ENCODE measurements at regions not wholly inside any gene's neighbourhood (a gene's known extent, or its start where the extent isn't known, plus 50 kb on each side); places are given as distances from the start of the nearest gene placed in this dataset.
A peak's percentile ranks its signal among the peaks of the same experiment; 100 is the strongest.

GRCh38 chr12:43169115-43169681 lies 382.8 kb downstream of the ADAMTS20 start:
- CTCF ChIA-PET = interaction anchor here (0.7 kb wide), 1 partner anchor 730 kb away, joined by 4 read pairs; no protein-coding TSS in a partner anchor
- H3K27ac ChIP-seq = no peak overlapping the region
- POLR2A ChIA-PET (ENCODE audit: low non-redundant PET) = no interaction called here
- TF ChIP-seq, protein P1, sequence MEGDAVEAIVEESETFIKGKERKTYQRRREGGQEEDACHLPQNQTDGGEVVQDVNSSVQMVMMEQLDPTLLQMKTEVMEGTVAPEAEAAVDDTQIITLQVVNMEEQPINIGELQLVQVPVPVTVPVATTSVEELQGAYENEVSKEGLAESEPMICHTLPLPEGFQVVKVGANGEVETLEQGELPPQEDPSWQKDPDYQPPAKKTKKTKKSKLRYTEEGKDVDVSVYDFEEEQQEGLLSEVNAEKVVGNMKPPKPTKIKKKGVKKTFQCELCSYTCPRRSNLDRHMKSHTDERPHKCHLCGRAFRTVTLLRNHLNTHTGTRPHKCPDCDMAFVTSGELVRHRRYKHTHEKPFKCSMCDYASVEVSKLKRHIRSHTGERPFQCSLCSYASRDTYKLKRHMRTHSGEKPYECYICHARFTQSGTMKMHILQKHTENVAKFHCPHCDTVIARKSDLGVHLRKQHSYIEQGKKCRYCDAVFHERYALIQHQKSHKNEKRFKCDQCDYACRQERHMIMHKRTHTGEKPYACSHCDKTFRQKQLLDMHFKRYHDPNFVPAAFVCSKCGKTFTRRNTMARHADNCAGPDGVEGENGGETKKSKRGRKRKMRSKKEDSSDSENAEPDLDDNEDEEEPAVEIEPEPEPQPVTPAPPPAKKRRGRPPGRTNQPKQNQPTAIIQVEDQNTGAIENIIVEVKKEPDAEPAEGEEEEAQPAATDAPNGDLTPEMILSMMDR (conservative IDR thresholded peaks at IDR 0.05; ENCODE audit: low read depth) = no peak
- no peak for DNase-seq (ENCODE audit: low spot score)

- DNase-seq (ENCODE audit: low spot score) = no peak
- ChIA-PET CTCF (no interaction called here), POLR2A (ENCODE audit: low non-redundant PET) (no interaction called here)
- TF ChIP-seq, protein P1 (conservative IDR thresholded peaks at IDR 0.05; ENCODE audit: low read depth) = no peak
- no peak overlapping the region for H3K27ac ChIP-seq
Observed at GRCh38 chr12:43167691-43168090, 384.3 kb downstream of the ADAMTS20 start.

- ChIA-PET CTCF (interaction anchor here (0.7 kb wide), 1 partner anchor 1403 kb away, joined by 7 read pairs; no protein-coding TSS in a partner anchor), POLR2A (ENCODE audit: low non-redundant PET) (no interaction called here)
- DNase-seq (ENCODE audit: low spot score) = no peak
- TF ChIP-seq, protein P1 (conservative IDR thresholded peaks at IDR 0.05; ENCODE audit: low read depth) = no peak
- no peak overlapping the region for H3K27ac ChIP-seq
Observed at GRCh38 chr12:43165351-43165750, 386.7 kb downstream of the ADAMTS20 start.

DNA sequence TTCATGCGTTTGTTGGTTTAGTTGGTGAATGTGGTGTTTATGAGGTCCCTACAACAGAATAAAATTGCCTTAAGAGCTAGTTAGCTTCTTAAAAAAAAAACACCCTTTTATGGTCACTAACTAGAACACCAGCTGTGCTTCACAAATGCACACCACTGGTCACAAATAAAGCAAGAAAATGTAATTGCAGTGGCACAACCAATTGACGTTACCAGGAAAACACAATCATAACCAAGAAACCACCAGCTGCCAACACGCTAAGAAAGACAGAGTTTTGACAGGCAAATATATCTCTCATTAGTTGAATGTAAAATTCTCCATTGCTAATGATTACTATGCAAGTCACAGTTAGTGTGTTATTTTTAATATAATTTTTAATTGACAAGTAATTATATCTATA lies 389.9 kb downstream of the ADAMTS20 start:
- DNase-seq (ENCODE audit: low spot score) = no peak
- ChIA-PET CTCF (no interaction called here), POLR2A (ENCODE audit: low non-redundant PET) (no interaction called here)
- no peak overlapping the region for H3K27ac ChIP-seq
- TF ChIP-seq, protein P1 (conservative IDR thresholded peaks at IDR 0.05; ENCODE audit: low read depth) = no peak

GRCh38 chr12:43159506-43159905 lies 392.5 kb downstream of the ADAMTS20 start:
- H3K27ac ChIP-seq = no peak overlapping the region
- ChIA-PET CTCF (interaction anchor here (0.6 kb wide), 1 partner anchor 485 kb away, joined by 4 read pairs; no protein-coding TSS in a partner anchor), POLR2A (ENCODE audit: low non-redundant PET) (no interaction called here)
- TF ChIP-seq, protein P1 (conservative IDR thresholded peaks at IDR 0.05; ENCODE audit: low read depth) = no peak
- DNase-seq (ENCODE audit: low spot score) = no peak

DNA sequence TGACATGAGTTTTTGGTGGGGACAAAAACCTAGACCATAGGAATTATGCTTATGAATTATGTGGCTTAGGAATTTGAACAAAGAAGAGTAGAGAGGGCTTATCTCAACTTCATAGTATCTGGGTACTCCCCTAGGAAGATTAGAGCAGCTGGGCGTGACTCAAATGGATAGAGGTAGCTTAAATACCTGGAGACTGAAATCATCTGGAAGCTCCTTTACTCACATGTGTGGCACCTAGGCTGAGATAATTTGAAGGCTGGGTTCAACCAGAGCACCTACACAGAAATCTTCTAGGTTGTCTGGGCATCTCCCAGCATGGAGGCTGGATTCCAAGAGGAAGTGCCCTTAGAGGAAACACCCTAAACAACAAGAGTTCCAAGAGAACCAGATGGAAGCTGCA lies 393.9 kb downstream of the ADAMTS20 start:
- POLR2A ChIA-PET (ENCODE audit: low non-redundant PET) = no interaction called here
- TF ChIP-seq, protein P1 (conservative IDR thresholded peaks at IDR 0.05; ENCODE audit: low read depth) = no peak
- CTCF ChIA-PET = interaction anchor here (0.6 to 0.7 kb wide), 2 partner anchors 570 to 1291 kb away, joined by 3 to 4 read pairs; no protein-coding TSS in a partner anchor
- DNase-seq (ENCODE audit: low spot score) = peak; percentile 4
- no peak overlapping the region for H3K27ac ChIP-seq
